ENCODE measurements at regions not wholly inside any gene's neighbourhood (a gene's known extent, or its start where the extent isn't known, plus 50 kb on each side); places are given as distances from the start of the nearest gene placed in this dataset.
"Not testable (repeated sequence)": the region's sequence is repeated elsewhere in the genome, so short reads cannot be mapped to it uniquely, and the experiment has no call there.

DNA sequence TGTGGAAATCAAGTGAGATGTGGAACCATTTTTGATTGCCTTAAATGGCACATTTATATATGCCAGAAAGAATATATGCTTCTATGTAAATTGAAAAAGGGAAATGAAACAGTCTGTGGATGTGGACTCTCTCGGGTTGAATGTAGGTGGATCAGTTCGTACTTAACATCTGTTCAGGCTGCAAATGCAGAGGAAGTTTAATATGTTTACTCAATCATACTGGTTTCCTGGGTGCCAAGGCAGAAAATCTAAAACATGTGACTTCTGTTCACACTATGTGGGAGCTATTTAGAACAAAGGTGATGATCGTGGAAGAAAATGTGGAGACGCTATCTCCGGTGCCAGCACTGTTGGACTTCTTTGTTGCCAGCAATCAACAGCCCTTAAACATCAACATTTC, 1809.9 kb downstream of the ARAP2 start:
- not testable (repeated sequence) for ATAC-seq

DNA sequence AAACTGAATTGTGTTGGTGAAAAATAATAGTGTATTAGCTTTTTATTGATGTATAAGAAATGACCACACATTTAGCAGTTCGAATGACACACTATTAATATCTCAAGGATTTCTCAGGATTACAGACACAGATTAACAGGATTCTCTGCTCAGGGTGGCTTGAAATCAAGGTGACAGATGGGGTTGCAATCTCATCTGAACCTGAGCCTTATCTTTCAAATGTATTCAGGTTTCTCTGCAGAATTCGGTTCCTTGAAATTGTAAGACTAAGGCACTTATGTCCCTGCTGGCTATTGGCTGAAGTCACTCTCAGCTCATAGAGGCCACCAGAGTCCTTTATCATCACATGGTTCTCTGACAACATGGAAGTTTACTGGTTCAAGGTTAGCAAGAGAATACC, 1780.1 kb downstream of the ARAP2 start:
- no peak for ATAC-seq

DNA sequence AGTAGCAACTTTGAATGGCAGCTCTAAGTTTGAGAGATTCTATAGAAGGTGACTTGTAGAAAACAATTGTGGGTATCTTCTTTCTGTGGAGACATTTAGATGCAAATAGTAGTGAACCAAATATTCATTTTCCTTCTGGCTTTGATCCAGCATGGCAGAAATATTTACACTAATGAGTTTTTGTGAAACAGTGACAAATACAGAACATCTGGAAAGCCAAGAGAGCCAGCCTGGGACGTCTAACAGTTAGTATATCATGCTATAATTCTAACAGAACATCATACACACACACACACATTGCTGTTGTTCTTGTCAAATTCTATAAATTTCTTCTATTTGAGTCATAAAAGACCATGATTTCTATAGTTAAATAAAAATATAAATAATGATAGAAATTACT, 1777.9 kb downstream of the ARAP2 start:
- ATAC-seq, result no peak

DNA sequence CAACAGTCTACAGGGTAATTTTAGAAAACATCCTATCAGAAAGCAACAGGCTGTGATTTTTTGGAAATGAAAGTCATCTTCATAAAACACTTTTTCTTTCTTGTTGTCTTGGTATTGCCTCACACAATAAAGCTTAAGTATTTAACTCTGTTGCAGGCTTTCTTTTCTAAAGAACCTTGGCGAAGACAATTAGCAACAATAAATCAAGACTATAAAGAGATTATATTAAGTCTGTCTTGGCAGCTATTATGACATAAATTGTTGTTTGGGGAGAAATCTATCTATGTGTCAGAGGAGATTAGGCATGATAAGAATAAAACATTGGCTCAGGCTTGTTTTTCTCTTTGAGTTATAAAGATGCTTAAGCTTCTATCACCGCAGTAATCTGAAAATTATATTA, 1774.8 kb downstream of the ARAP2 start:
- no peak for ATAC-seq

DNA sequence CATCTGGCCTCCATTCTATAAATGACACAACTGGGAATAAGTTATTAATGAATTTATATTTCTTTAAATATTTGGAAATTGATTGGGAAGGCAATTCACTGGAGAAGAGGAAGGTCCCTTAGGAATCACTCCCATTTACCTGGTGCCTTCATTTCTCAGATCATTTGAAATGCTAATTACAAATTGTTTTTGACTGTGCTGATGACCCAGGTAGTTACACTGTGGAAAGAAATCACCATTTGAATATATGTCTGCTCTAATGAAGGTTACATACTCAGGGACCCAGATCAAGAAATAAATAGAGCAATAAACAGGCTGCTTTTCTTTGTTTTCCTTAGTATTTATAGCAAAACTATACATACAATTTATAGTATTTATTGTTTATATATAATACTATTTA, 1759.1 kb downstream of the ARAP2 start:
- no peak for ATAC-seq

DNA sequence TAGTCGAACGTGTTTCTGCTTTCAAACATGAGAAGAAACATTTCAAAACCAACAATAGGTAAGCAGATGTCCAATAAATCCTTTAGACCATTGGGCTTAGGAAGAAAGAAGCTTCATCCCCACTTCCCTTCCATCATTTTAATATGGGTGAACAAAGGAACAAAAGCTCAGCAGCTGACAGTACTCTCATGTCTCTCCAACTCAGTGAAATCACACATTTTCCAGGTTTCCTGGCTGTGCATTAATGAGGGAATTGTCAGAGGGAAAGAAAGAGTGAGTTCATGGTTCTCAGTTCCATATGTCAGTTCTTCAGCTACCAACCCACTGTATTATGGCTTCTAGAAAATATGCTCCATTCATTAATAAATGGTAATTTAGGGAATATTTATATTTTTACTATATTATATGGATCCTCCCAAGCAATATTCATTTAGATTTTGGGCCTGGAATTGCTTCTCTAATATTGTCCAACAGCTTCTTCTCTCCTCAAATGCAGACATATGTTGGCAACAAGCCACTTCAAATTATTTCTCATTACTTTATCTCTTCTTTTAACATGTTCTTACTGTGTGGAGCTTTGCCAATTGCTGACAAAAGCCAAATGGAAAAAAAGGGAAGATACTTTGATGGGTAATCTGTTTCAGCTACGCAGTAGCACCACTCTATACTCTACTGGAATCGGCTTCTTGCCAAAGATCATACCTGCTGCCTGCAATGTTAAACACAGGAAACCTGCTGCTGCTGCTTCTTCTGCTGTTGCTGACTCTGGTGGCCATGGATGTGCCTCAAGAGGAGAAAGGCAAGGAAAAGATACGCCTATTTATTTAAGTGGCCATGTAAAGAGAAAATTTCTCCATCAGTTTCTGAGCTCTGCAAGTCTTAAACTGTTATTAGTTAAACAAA, 1757.6 kb downstream of the ARAP2 start:
- ATAC-seq, result no peak

DNA sequence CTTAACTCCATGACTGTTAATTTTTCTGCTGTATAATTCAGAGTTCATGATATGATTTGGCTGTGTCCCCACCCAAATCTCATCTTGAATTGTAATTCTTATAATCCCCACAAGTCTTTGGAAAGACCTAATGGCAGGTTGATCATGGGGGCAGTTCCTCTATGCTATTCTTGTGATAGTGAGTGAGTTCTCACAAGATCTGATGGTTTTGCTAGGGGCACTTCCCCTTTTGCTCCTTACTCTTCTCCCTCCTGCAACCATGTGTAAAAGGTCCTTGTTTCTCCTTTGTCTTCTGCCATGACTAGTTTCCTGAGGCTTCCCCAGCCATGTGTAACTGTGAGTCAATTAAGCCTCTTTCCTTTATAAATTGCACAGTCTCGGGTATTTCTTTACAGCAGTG, 1751.9 kb downstream of the ARAP2 start:
- no peak for ATAC-seq

DNA sequence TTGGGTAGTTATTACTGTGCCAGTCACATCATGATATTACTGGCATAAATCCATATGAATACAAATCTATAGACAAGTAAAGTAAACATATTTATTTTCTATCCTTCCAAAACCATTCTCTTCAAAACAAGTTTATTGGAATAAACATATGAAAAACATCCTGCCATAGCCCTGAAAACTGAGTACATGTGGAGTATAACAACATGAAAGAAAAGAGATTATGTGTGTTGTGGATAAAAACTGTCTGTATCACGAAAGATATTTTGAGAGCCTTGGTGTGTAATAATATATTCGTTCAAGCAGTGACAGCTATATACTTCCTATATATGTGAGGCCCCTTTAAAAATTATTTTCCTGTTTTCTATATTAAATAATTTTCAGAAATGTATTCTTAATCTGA, 1742.2 kb downstream of the ARAP2 start:
- no peak for ATAC-seq

DNA sequence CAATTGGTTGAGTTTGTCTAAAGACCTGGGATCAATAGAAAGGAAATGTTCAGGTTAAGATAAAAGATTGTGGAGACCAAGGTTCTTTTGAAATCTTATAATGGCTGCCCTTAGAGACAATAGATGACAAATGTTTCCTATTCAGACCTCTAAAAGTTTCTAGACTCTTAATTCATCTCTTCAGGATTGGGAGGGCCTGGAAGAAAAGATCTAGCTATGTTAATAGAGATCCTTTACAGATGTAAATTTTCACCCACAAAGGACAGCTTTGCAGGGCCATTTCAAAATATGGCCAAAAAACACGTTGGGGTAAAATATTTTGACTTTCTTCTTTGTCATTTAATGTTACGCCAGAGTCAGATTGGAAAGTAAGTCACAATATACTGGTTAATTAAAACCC, 1739.6 kb downstream of the ARAP2 start:
- ATAC-seq, result not testable (repeated sequence)

DNA sequence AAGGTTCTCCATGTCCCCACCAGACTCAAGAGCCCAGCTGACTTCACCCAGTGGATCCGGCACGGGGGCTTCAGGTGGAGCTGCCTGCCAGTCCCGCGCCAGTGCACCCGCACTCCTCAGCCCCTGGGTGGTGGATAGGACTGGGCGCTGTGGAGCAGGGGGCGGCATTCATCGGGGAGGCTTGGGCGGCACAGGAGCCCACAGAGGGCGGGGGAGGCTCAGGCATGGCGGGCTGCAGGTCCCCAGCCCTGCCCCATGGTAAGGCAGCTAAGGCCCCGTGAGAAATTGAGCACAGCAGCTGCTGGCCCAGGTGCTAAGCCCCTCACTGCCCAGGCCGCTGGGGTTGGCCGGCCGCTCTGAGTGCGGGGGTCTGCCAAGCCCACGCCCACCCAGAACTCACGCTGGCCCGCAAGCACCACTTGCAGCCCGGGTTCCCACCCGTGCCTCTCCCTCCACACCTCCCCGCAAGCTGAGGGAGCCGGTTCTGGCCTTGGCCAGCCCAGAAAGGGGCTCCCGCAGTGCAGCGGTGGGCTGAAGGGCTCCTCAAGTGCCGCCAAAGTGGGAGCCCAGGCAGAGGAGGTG, 1737.7 kb downstream of the ARAP2 start:
- not testable (repeated sequence) for ATAC-seq

DNA sequence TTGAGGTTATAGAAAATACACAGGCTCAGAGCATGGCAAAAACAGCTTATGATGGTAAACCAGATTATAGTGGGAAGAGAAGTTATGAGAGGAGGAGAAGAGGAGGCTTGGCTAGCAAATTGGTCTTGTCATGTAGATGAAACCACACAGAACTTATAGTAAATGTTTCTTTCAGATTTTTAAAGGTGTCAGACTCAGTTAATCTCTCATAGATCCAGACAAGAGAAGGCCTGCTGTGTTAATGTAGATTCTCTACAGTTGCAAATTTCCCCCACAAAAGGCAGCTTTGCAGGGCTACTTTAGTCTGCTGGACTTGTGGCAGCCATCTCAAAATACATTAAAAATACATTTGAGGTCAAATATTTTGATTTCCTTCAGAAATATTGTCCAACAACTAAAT, 1731.7 kb downstream of the ARAP2 start:
- ATAC-seq, result no peak

DNA sequence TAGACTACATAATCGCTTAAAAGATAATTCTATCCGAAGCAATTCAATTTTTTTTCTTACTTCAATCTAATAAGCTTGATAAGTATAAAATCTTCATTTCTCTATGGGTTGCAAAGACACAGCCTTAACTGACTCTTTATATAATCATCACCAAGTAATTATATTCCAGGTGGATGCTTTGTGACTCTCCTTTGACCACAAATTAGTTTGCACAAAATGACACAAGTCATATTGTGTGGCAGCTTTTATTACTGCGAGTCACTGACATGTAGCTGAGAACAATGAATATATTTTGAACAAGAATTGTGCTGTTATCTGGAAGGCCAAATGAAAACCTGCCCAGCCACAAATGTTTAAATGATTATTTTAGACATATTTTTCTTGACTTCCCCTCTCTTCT, 1727.8 kb downstream of the ARAP2 start:
- ATAC-seq, result no peak

DNA sequence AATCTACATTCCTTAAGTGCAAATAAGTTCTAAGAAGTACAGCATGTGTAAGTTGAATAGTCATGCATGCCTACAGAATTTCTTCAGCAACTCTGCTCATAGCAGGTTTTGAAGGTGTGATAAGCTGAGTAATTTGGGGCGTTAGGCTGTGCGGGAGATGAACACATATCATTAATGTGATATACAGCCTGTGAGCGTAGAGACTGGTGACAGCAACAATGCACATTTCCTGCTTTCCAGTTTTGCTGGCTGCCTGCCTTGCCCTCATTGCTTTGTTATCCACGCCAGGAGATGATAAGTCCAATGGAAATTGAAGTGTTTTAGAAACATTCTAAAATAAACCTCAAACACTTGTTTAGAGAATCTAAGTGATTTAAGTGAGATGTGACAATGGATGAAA, 1709.4 kb downstream of the ARAP2 start:
- ATAC-seq, result no peak

DNA sequence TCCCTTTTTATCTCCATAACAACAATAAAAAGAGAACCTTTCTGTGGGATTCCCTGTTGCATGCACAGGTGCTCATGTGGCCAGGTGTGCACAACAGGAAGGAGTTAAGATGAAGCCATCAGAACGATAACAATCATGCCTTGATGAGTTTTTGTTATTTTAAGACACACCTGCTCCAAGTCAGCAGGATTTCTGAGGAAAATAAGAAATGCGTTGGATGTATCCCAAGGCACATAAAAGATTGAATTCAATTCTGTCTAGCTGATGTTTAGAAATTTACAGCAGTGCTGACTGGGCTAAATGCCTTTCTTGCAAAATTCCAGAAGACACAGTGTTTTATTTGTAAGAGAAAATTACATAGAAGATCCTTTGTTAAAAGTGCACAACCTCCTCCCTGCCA, 1678.2 kb downstream of the ARAP2 start:
- no peak for ATAC-seq

DNA sequence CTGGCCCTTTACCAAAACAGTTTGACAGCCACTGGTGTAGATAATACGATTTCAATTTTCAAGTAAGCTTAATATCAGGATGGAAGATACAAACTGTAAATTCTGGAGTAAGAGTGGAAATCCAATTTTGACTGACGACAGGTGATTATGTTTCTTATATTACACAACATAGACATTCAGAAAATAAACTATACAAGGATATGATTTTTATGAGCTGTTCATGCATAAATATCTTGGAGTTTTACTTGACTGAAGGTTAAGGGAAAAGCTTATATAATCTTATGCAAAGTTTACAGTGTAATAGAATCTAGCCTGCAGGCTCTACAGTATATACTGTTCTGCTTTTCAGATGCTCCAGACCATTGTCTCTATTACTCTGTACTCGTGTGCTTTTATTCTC, 1672.3 kb downstream of the ARAP2 start:
- ATAC-seq, result no peak

DNA sequence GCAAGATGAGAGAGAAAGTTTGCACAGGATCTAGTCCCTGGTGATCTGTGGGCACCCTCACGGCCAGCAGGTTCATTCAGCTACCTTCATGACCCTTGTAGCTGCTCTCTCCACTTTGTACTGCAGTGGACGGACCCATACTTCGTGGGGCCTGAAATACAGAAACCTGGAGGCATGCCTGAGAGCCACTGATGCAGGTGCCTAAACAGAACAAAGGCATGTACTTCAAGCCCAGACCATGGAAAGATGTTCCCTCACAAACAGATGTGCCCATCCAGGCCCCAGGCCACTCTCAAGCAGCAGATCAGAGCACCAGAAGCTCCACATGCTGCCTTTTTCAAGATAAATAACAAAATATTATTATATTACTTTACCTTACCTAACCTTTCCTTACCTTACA, 1629.0 kb downstream of the ARAP2 start:
- ATAC-seq, result no peak

DNA sequence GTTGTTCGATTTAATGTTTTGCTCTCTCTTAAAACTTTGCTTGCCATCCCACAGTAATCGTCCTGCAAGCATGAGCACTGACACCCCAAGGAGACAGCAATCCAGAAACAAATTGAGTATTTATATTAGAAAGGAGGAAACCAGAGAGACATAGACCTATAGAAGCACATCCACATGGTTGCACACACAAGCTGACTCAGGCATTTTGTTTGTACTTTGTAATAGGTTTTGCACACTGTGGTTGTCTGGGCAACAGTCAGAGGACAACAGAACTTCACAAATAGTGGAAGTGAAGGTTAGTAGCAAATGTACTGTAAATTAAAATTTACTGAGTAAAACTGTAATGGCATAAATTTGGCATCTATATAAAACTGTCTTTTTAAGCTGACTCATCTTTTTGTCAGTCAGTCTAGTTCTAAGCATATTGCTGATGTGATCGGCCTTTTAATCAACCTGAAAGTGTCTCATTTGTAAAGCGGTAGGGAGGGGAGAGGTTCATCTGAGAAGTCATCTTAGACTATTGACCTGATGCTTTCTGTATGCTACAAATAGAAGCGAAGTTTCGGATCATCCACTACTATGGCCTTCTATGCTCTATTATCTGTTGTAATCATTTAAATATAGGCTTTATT, 1624.7 kb downstream of the ARAP2 start:
- ATAC-seq, result no peak

DNA sequence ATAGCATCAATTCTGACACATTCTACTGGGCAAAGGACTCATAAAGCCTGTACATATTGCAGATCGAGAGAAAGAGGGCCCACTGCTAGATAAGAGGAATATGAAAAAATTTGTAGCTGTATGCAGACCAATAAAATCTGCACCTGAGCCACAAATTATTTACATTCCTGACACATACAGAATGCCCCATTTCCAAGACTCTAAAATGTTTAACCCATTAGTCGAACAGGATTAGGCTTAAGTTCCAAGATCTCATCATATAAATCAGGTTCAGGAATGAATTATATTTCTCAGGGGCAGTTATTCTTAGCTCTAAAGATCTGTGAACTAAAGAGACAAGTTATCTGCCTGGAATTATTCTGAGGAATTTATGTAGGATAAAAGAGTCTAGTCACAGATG, 1615.8 kb downstream of the ARAP2 start:
- no peak for ATAC-seq

DNA sequence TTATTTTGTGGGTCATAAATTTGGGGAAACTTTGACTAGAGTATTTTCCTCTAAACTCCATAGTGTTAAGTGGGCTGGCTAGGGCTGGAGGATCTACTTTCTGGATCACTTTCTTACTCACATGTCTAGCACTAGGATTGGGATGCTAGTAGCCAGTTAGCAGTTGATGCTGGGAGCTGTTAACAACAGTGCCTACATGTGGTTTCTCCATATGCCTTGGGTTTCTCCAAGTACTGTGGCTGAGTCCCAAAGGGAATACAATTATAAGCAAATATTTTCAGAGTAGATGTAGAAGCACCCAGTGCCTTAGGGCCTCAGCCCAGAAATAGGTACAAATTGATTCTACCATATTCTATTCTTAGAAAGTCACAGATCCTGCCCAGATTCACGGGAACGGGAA, 1614.9 kb downstream of the ARAP2 start:
- ATAC-seq, result no peak

DNA sequence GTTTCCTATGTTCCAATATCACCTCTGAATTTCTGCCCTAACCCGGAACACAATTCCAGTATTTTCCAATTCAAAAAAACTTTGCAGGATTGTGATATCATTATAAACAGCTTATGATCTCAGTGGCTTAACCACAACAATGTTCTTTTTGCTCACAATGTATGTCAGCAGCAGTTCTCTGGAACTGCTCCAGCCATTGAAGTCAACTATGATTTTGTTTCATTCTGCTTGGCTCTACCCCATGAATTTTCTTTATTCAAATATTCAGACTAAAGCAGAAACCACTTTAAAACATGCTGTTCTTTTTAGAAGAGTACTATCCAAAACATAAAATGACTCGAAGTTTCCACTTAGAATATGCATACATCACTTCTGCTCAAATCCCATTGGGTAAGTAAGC, 1611.1 kb downstream of the ARAP2 start:
- no peak for ATAC-seq

DNA sequence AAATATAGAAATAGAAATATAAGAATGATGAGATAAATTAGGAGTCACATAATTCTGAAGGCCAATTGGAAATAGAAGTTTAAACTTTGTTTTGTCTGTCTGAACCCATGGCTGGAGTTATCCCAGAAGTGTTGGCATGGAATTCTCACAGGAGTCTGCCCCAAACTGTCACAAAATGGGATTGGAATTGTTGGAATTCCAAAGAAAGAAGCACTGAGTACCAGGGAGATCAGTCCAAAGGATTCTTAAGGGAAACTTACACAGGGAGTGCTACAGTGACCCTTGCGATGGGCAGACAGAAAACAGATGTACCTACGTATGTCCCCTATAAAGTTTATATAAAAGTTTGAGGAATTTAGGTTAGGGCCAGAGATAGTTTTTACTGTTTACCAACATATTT, 1607.7 kb downstream of the ARAP2 start:
- ATAC-seq, result no peak

DNA sequence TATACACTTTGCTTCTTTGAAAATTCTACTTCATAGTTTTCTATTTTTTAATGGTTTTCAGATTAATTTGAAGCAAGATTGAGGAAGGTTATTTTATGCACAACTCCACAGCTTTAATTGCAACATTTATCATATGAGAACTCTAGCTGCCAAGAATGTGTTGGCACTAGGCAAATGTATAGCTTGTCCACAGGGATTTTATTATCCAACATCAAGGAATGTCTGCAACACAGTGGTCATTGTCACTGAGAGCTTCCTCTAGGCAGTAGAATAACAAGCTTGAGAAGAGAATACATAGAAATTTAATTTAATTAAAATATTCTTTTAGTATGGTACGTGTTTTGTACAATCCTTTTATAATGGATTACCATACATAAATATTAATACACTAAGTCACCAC, 1600.8 kb downstream of the ARAP2 start:
- no peak for ATAC-seq

DNA sequence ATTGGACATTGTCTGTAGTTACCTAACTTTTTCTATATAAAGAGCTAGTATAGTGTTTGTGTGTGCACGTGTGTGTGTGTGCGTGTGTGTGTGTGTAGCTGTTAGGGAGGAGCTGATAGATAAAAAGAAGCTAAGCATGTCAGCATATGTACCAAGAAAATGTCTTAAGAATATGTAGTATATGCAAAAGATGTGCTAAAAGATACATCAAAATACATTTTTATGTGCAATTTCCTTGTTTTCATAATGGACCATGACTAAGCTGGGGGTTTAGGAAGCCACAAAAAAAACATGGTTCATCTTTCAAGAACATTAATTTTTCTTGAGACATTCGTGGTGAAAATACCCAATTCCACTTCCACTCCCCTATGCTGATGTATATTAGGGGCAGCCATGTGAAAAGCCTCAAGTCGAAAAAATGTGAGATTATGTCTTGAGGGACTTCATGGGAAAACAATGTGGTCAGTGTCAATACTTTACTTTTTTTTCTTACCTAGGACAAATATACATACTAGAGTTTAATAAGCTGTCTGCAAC, 1599.7 kb downstream of the ARAP2 start:
- no peak for ATAC-seq

DNA sequence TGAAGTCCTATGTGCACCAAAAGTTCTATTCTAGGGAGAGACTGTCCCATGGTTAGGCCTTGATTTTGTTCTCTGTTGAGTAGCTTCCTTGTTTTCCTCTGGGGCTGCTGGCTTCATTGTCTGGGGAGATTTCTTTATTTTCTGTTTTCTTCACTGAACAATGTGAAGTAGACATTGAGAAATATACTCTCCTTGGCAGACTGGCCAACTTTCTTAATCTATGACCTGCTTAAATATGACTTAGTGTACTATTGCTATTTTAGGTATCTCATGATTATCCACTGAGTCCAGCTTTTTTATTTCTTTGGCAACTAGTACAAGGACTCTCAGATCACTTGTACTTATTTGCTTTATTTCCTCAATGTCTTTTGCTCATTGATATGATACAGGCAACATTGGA, 1594.6 kb downstream of the ARAP2 start:
- ATAC-seq, result no peak

Measured in esophagus mucosa (tissue), 1 donor.